Upper lobe of left lung (tissue), 4 donors: ENCODE measurements at regions not wholly inside any gene's neighbourhood (a gene's known extent, or its start where the extent isn't known, plus 50 kb on each side); places are given as distances from the start of the nearest gene placed in this dataset.

ENCODE experiments used
- CTCF ChIP-seq, 6 experiments: fragments of 450-650 bp in 4 of 6; fragments of 200-600 bp in 2 of 6; sonication (generic) in 2 of 6; IDR thresholded peaks; one replicate each; pipeline ENCODE4 v1.5.1; 2016 to 2019; ENCODE audit warnings: antibody characterized with exemption in 6 of 6
- POLR2A ChIP-seq, 4 donors: fragments of 450-650 bp; IDR thresholded peaks; one replicate each; pipeline ENCODE4 v1.5.1; 2016 to 2017; ENCODE audit warnings: antibody characterized with exemption in 4 of 4, mild to moderate bottlenecking in 2 of 4
- POLR2AphosphoS5 ChIP-seq, 2 donors: sonication (generic); formaldehyde crosslinking; IDR thresholded peaks; one replicate each; pipeline ENCODE4 v1.5.1; 2017; ENCODE audit warnings: antibody characterized with exemption in 2 of 2

- TF ChIP-seq CTCF (IDR thresholded peaks at IDR 0.05) (no peak), POLR2A (IDR thresholded peaks at IDR 0.05) (no peak), POLR2AphosphoS5 (IDR thresholded peaks at IDR 0.05) (peak in 1 of 2 donors; percentile 11)
Measured at GRCh38 chr3:194986208-194987043, 284.5 kb downstream of the XXYLT1 start.
